ENCODE measurements at regions not wholly inside any gene's neighbourhood (a gene's known extent, or its start where the extent isn't known, plus 50 kb on each side); places are given as distances from the start of the nearest gene placed in this dataset.

- no peaks in the 10 kb centered on the region for H3K27me3 ChIP-seq (ENCODE audit: insufficient read depth, low read length, poor library complexity)
- no peak for DNase-seq
- H3K9ac ChIP-seq (ENCODE audit: low read depth, low read length), result no peak overlapping the region
- TF ChIP-seq CTCF (IDR thresholded peaks at IDR 0.05; ENCODE audit: borderline replicate concordance, extremely low read depth, low read length, poor library complexity, severe bottlenecking) (no peak), EZH2 (IDR thresholded peaks at IDR 0.05; ENCODE audit: borderline replicate concordance, low read depth, low read length, severe bottlenecking) (no peak)
- H3K27ac ChIP-seq (ENCODE audit: low read length), result no peak overlapping the region
- no peaks in the 10 kb centered on the region for H3K9me3 ChIP-seq (ENCODE audit: insufficient read depth, low read length, severe bottlenecking)
- no peak overlapping the region for H3K4me2 ChIP-seq (ENCODE audit: insufficient read depth, low read length)
- H3K79me2 ChIP-seq (ENCODE audit: insufficient read depth, low read length), result no peaks in the 10 kb centered on the region
- no peaks in the 10 kb centered on the region for H3K4me1 ChIP-seq (ENCODE audit: insufficient read depth, low read length)
- H3K4me3 ChIP-seq (ENCODE audit: low read depth in 1 of 2, low read length in 2 of 2), result no peak overlapping the region
- H3K36me3 ChIP-seq (ENCODE audit: insufficient read depth, low read length), result no peaks in the 10 kb centered on the region
- H2AFZ ChIP-seq (ENCODE audit: low read depth, low read length), result no peak overlapping the region
- no peak for ATAC-seq (ENCODE audit: insufficient read depth, low read depth)
- H4K20me1 ChIP-seq (ENCODE audit: insufficient read depth, low read length), result no peaks in the 10 kb centered on the region
Observed at GRCh38 chr3:69462022-69462825, 76.3 kb upstream of the FRMD4B start.

- ATAC-seq (ENCODE audit: insufficient read depth, low read depth) (no peak), DNase-seq (no peak)
- Histone ChIP-seq H3K9me3 (ENCODE audit: insufficient read depth, low read length, severe bottlenecking) (no peaks in the 10 kb centered on the region), H3K36me3 (ENCODE audit: insufficient read depth, low read length) (no peaks in the 10 kb centered on the region), H3K9ac (ENCODE audit: low read depth, low read length) (no peak overlapping the region), H3K4me1 (ENCODE audit: insufficient read depth, low read length) (no peaks in the 10 kb centered on the region), H2AFZ (ENCODE audit: low read depth, low read length) (no peak overlapping the region), H3K27me3 (ENCODE audit: insufficient read depth, low read length, poor library complexity) (no peaks in the 10 kb centered on the region), H3K79me2 (ENCODE audit: insufficient read depth, low read length) (no peaks in the 10 kb centered on the region), H4K20me1 (ENCODE audit: insufficient read depth, low read length) (no peaks in the 10 kb centered on the region), H3K4me3 (ENCODE audit: low read depth in 1 of 2, low read length in 2 of 2) (no peak overlapping the region), H3K4me2 (ENCODE audit: insufficient read depth, low read length) (no peak overlapping the region), H3K27ac (ENCODE audit: low read length) (no peak overlapping the region)
- TF ChIP-seq CTCF (IDR thresholded peaks at IDR 0.05; ENCODE audit: borderline replicate concordance, extremely low read depth, low read length, poor library complexity, severe bottlenecking), result no peak
- no peak for TF ChIP-seq EZH2 (IDR thresholded peaks at IDR 0.05; ENCODE audit: borderline replicate concordance, low read depth, low read length, severe bottlenecking)
Observed at GRCh38 chr3:69460034-69460433, 74.1 kb upstream of the FRMD4B start.

- Histone ChIP-seq H3K4me3 (ENCODE audit: low read depth in 1 of 2, low read length in 2 of 2) (no peak overlapping the region), H3K9me3 (ENCODE audit: insufficient read depth, low read length, severe bottlenecking) (no peaks in the 10 kb centered on the region), H3K79me2 (ENCODE audit: insufficient read depth, low read length) (no peaks in the 10 kb centered on the region), H4K20me1 (ENCODE audit: insufficient read depth, low read length) (no peaks in the 10 kb centered on the region), H3K27ac (ENCODE audit: low read length) (no peak overlapping the region), H3K9ac (ENCODE audit: low read depth, low read length) (no peak overlapping the region), H3K27me3 (ENCODE audit: insufficient read depth, low read length, poor library complexity) (no peaks in the 10 kb centered on the region), H3K36me3 (ENCODE audit: insufficient read depth, low read length) (no peaks in the 10 kb centered on the region), H2AFZ (ENCODE audit: low read depth, low read length) (no peak overlapping the region), H3K4me1 (ENCODE audit: insufficient read depth, low read length) (no peaks in the 10 kb centered on the region), H3K4me2 (ENCODE audit: insufficient read depth, low read length) (no peak overlapping the region)
- no peak for DNase-seq
- TF ChIP-seq CTCF (IDR thresholded peaks at IDR 0.05; ENCODE audit: borderline replicate concordance, extremely low read depth, low read length, poor library complexity, severe bottlenecking) (no peak), EZH2 (IDR thresholded peaks at IDR 0.05; ENCODE audit: borderline replicate concordance, low read depth, low read length, severe bottlenecking) (no peak)
- no peak for ATAC-seq (ENCODE audit: insufficient read depth, low read depth)
Observed at GRCh38 chr3:69458803-69459365, 73.0 kb upstream of the FRMD4B start.

Data from DND-41 (cell line).